Caki2 (cell line): ENCODE measurements at regions not wholly inside any gene's neighbourhood (a gene's known extent, or its start where the extent isn't known, plus 50 kb on each side); places are given as distances from the start of the nearest gene placed in this dataset.
"Not testable (repeated sequence)": the region's sequence is repeated elsewhere in the genome, so short reads cannot be mapped to it uniquely, and the experiment has no call there.

Experiments used
- DNase-seq: peaks from one replicate; pipeline ENCODE4 v3.0.0-alpha.2; 2015; ENCODE audit warnings: low read depth
- in situ Hi-C: cut with HindIII; loops from 2 replicates; pipeline ENCODE4 v1.10.0; 2016; ENCODE audit warnings: low sequenced_read_pairs, low pct_unique_long_range_greater_than_20kb, mixed read lengths

DNA sequence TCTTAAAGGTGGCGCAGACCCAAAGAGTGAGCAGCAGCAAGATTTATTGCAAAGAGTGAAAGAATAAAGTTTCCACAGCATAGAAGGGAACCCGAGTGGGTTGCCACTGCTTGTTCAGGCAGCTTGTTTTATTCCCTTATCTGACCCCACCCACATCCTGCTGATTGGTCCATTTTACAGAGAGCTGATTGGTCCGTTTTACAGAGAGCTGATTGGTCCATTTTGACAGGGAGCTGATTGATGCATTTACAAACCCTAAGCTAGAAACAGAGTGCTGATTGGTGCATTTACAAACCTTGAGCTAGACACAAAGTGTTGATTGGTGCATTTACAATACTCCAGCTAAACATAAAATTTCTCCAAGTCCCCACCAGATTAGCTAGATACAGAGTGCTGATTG lies 270.6 kb downstream of the CENPC start:
- in situ Hi-C loops, DNase-seq: not testable (repeated sequence)

DNA sequence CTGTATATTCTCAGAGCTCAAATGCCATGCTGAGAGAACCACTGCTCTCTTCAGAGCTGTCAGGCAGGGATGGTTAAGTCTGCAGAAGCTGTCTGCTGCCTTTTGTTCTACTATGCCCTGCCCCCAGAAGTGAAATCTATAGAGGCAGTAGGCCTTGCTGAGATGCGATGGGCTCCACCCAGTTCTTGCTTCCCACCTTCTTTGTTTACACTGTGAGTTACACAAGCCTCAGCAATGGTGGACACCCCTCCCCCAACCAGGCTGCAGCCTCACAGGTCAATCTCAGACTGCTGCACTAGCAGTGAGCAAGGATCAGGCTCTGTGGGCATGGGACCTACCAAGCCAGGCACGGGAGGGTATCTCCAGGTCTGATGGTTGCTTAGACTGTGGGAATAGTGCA lies 271.6 kb downstream of the CENPC start:
- DNase-seq = no peak
- in situ Hi-C loops = no loop called here

DNA sequence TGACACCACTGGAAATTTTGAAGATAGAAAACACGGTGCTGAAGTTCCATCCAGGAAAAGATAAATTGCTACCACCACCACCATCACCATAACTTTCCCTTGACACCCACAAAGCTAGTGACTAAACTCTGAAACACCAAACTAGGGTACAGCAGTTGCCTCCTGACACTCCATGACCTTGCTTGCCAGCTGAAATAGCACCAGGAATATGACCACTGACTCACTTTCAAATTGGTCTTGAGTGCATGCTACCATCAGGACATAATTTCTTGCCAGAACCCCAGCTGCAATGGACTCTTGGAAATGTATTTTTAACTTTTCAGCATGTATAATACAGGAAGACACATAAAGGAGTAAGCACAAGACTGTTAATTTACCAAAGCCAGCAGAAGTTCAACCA lies 283.3 kb downstream of the CENPC start:
- no peak for DNase-seq
- in situ Hi-C loops = no loop called here

DNA sequence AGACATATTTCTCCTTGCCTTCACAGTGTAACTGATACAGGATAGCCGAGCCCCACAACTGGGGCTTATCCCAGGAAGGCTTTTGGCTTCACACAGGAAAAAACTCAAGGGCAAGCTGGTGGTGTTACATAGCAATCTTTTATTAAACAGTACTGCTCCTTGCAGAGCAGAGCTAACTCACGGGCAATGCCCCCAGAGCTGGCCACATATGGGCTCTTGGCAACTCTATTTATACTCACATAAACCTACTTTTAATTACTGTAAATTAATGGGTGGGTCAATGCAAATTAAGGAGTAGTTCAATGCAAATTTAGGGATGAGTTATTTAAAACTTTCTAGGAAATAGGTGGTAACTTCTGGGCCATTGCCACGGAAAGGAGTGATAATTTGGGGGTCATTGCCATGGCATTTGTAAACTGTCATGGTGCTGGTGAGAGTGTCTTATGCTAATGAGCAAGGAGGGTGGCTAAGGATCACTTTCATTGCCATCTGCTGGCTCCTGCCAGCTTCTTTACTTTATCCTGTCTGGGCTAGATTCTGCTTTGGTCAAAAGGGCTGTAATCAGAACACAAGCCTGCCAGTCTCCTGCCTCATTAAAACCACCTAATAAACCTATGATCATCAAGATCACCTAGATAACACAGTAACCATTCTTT lies 288.8 kb downstream of the CENPC start:
- DNase-seq = no peak

DNA sequence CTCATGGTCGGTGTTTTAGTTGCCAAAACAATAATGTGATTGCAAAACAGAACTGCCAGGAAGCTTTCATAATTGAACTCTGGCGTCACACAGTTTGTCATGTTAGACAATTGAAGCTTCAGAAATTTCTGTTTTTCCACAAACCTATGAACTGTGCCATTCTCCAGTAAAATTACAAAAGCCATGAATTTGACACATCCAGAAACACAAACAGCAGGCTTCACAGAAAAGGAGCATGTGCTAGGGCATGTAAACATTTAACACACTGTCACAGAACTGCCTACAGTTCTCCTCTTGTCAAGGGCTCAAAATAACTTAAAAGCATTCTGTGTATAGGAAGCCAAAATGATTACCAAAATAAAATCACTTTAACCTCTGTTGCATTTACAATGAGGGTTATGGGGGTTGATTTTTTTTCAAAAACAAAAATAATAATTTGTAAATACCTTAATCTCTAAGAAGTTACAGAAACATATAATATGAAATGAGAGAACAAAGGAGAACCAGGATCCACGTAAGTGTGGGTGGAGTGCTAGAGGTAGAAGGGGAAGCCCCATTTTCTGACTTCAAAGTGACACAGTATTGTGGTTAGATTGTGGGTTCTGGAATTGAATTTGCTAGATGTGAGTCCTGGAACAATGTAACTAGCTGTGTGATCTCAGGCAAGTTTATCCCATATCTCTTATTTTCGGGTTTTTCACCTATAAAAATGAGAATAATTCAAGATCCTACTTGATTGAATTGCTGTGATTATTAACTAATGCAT lies 295.0 kb downstream of the CENPC start:
- in situ Hi-C loops = no loop called here
- DNase-seq = no peak

More for the DNA sequence above, 288.8 kb downstream of the CENPC start:
- in situ Hi-C loops = no loop called here

DNA sequence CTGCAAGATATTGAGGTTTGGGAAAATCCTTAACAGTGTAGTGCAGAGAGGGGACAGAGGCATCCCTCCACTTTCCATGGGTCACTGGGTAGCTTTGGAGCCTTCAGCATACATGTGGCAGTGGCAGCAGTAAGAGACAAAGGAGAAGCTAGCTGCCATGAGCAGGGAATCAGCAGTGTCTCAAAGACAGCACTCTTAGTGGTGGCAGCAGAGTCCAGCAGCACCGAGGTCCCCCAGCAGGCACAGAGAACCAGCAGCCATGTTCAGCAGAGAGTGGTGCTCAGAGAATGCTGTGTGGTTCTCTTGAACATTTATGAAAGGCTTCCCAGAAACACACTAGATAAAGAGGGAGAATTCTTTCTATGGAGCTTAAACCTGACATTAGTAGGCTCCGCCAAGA lies 308.5 kb downstream of the CENPC start:
- in situ Hi-C loops = no loop called here
- no peak for DNase-seq

- in situ Hi-C loops = no loop called here
These were observed 309.0 kb downstream of the CENPC start for GRCh38 chr4:67236318-67236717.

DNA sequence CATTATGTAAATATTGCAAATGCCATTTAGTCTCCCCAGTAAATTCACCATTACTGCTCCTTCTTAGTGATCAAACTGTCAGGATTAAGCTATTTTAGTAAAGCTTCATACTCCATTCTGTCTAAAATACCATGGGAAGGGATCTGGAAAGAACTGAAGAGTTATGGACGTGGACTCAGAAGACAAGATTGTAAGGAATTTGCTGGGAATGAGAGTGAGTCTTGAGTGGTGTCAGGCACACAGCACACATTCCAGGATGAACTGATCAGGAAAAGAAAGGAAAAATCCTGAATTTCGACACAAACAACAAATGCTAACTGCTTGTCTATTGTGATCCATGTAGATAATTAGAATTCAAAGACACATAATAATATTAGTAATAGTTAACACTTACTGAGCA lies 311.0 kb downstream of the CENPC start:
- DNase-seq = no peak
- in situ Hi-C loops = no loop called here

More at GRCh38 chr4:67236318-67236717, 309.0 kb downstream of the CENPC start:
- no peak for DNase-seq

- no peak for DNase-seq
- in situ Hi-C loops = no loop called here
These were observed 316.2 kb downstream of the CENPC start for GRCh38 chr4:67229148-67229547.

GRCh38 chr4:67220861-67221260 lies 324.4 kb downstream of the CENPC start:
- in situ Hi-C loops = no loop called here
- no peak for DNase-seq

DNA sequence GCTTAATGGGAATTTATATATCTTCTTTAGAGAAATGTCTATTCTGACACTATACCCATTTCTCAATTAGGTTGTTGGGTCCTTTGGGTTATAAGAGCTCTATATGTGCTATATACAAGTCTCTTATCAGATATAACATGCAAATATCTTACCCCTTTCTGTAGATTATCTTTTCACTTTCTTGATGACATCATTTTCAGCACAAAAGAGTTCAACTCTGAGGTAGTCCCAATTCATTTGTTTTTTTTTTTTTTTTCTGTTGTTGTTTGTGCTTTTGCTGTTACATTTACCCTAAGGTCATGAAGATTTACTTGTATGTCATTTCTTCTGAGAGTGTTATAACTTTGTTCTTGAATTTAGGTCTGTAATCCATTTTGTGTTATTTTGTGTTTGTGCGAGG lies 326.4 kb downstream of the CENPC start:
- DNase-seq = no peak
- in situ Hi-C loops = no loop called here

GRCh38 chr4:67207941-67208441 lies 337.3 kb downstream of the CENPC start:
- DNase-seq = no peak
- in situ Hi-C loops = no loop called here

GRCh38 chr4:67204441-67204840 lies 340.9 kb downstream of the CENPC start:
- in situ Hi-C loops = no loop called here
- DNase-seq = no peak

GRCh38 chr4:67201334-67201733 lies 344.0 kb downstream of the CENPC start:
- DNase-seq = no peak
- in situ Hi-C loops = no loop called here

GRCh38 chr4:67198727-67199126 lies 346.6 kb downstream of the CENPC start:
- peak; percentile 3 for DNase-seq
- in situ Hi-C loops = no loop called here

- no peak for DNase-seq
- in situ Hi-C loops = no loop called here
These were observed 377.5 kb downstream of the CENPC start for GRCh38 chr4:67167849-67168248.

DNA sequence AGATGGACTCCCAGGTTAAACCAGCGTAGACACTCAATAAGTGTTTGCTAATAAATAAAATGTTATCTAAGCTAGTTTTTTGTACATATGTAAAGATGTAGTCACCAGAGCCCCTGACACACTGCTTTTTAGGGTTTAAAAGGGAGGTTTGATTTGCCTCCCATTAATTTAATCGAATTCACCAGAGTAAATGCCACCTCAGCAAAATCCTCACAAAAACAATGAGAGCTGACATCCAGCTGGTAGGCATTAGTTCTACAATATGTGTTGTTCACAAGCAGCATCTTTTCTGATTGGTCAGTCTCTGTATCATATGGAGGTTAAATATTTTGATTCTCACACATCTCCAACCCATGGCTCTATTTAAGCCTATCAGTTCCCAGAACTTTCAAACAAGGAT lies 382.6 kb downstream of the CENPC start:
- in situ Hi-C loops = no loop called here
- DNase-seq = no peak

- DNase-seq = no peak
- in situ Hi-C loops = no loop called here
These were observed 384.0 kb downstream of the CENPC start for GRCh38 chr4:67161311-67161710.

DNA sequence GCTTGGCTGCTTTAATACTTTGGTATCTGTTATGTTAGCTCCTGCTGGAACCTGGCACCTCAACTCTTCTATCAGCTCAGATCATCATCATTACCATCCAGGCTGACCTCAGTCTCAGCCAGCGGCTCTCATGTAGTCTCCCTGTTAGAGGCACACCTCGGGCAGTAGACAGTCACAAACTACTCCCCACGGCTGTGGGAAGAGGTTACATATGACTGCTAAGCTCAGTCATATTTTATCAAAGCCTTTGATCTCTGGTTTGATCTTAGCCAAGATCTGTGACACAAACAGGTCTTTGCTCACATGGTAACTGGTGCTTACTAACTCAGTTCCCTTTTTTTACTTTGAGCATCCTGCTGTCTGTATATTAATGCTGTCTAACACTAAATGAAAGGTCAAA lies 384.9 kb downstream of the CENPC start:
- in situ Hi-C loops = no loop called here
- DNase-seq = no peak

DNA sequence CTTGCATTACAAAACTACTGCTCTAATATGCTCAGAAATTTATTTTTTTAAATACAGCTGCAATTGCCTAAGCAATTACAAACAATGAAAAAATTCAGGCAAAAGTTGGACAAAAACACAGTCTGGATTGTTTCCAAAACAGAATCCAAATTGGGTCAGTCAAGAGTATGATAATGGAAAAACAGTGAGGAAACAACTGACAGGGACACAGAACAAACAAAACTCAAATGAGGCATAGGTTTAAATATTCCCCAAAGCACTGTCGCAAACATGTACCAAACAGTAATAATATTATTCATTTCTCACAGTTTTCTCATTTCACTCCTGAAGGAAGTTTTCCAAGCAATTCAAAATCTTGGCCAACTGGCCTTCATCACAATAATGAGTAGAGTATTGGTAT lies 386.6 kb downstream of the CENPC start:
- in situ Hi-C loops = no loop called here
- DNase-seq = no peak
